Activated CD4-positive, alpha-beta T cell treated with anti-CD3 and anti-CD28 coated beads, Interleukin-2, Interleukin-4, amounts not matched to agents 100 ng/mL and 50 ng/mL, durations not matched to agents 16 hours and 8 hours (primary cell): ENCODE measurements at regions not wholly inside any gene's neighbourhood (a gene's known extent, or its start where the extent isn't known, plus 50 kb on each side); places are given as distances from the start of the nearest gene placed in this dataset.
"Not testable (repeated sequence)": the region's sequence is repeated elsewhere in the genome, so short reads cannot be mapped to it uniquely, and the experiment has no call there.

Experiments
- DNase-seq: peaks from one replicate; pipeline ENCODE4 v3.0.0-alpha.2; 2020; ENCODE audit warnings: low spot score

GRCh38 chr14:54010981-54011380 lies 54.4 kb upstream of the BMP4 start:
- no peak for DNase-seq

- no peak for DNase-seq
Observed at GRCh38 chr14:54023027-54023426, 66.4 kb upstream of the BMP4 start.

GRCh38 chr14:54025661-54026060 lies 69.0 kb upstream of the BMP4 start:
- DNase-seq, result peak; percentile 1

- DNase-seq, result no peak
Observed at GRCh38 chr14:54026671-54027070, 70.0 kb upstream of the BMP4 start.

- not testable (repeated sequence) for DNase-seq
Observed at GRCh38 chr14:54030996-54031395, 74.4 kb upstream of the BMP4 start.

- not testable (repeated sequence) for DNase-seq
Observed at GRCh38 chr14:54033285-54033684, 76.7 kb upstream of the BMP4 start.

GRCh38 chr14:54038724-54039123 lies 82.1 kb upstream of the BMP4 start:
- no peak for DNase-seq

GRCh38 chr14:54039311-54039710 lies 82.7 kb upstream of the BMP4 start:
- no peak for DNase-seq

GRCh38 chr14:54040846-54041245 lies 84.2 kb upstream of the BMP4 start:
- DNase-seq, result no peak

GRCh38 chr14:54046250-54046649 lies 89.6 kb upstream of the BMP4 start:
- no peak for DNase-seq

GRCh38 chr14:54047645-54048308 lies 91.2 kb upstream of the BMP4 start:
- DNase-seq, result no peak

- DNase-seq, result no peak
Observed at GRCh38 chr14:54048311-54048710, 91.7 kb upstream of the BMP4 start.

GRCh38 chr14:54048736-54049135 lies 92.1 kb upstream of the BMP4 start:
- no peak for DNase-seq

- DNase-seq, result no peak
Observed at GRCh38 chr14:54050759-54051158, 94.1 kb upstream of the BMP4 start.

- DNase-seq, result no peak
Observed at GRCh38 chr14:54052696-54053385, 96.2 kb upstream of the BMP4 start.

- no peak for DNase-seq
Observed at GRCh38 chr14:54053386-54053745, 96.7 kb upstream of the BMP4 start.

- no peak for DNase-seq
Observed at GRCh38 chr14:54058505-54058904, 101.9 kb upstream of the BMP4 start.

GRCh38 chr14:54083549-54084239 lies 127.1 kb upstream of the BMP4 start:
- DNase-seq, result no peak

GRCh38 chr14:54085232-54085761 lies 128.7 kb upstream of the BMP4 start:
- DNase-seq, result no peak

GRCh38 chr14:54085841-54086240 lies 129.2 kb upstream of the BMP4 start:
- no peak for DNase-seq

- no peak for DNase-seq
Observed at GRCh38 chr14:54086767-54087166, 130.1 kb upstream of the BMP4 start.

- DNase-seq, result no peak
Observed at GRCh38 chr14:54087376-54087775, 130.8 kb upstream of the BMP4 start.

GRCh38 chr14:54088271-54088670 lies 131.6 kb upstream of the BMP4 start:
- no peak for DNase-seq
